Liver (tissue), 8 donors: ENCODE measurements at regions not wholly inside any gene's neighbourhood (a gene's known extent, or its start where the extent isn't known, plus 50 kb on each side); places are given as distances from the start of the nearest gene placed in this dataset.

Experiments
- DNase-seq: peaks from one replicate; pipeline ENCODE4 v3.0.0-alpha.2; 2017; ENCODE audit warnings: low spot score
- H3K27ac ChIP-seq, 2 donors: one replicate each; pipeline ENCODE4 v1.7.0; 2013; ENCODE audit warnings: inconsistent platforms in 2 of 2, low read length in 2 of 2, control low read depth in 1 of 2, low read depth in 1 of 2, mild to moderate bottlenecking in 1 of 2
- H3K27me3 ChIP-seq, 4 donors: one replicate each; pipeline versions ENCODE4 v1.6.1 to v1.7.0; 2013; ENCODE audit warnings: low read length in 3 of 4, inconsistent platforms in 1 of 4, mild to moderate bottlenecking in 1 of 4, moderate library complexity in 1 of 4; ENCODE audit not compliant: control insufficient read depth in 4 of 4, insufficient read depth in 4 of 4
- H3K36me3 ChIP-seq, 4 donors: one replicate each; pipeline versions ENCODE4 v1.6.1 to v1.7.0; 2013; ENCODE audit warnings: low read length in 3 of 4, mild to moderate bottlenecking in 3 of 4, low read depth in 1 of 4, moderate library complexity in 1 of 4; ENCODE audit not compliant: control insufficient read depth in 4 of 4, insufficient read depth in 3 of 4
- H3K4me1 ChIP-seq, 4 donors: one replicate each; pipeline versions ENCODE4 v1.6.1 to v1.7.0; 2013; ENCODE audit warnings: low read length in 3 of 4, mild to moderate bottlenecking in 3 of 4, moderate library complexity in 1 of 4; ENCODE audit not compliant: control insufficient read depth in 4 of 4, insufficient read depth in 4 of 4
- H3K4me3 ChIP-seq, 3 donors: one replicate each; pipeline versions ENCODE4 v1.6.1 to v1.7.0; 2013; ENCODE audit warnings: low read length in 3 of 3, control low read depth in 1 of 3, low read depth in 1 of 3, mild to moderate bottlenecking in 1 of 3
- H3K9ac ChIP-seq, 2 donors: one replicate each; pipeline ENCODE4 v1.7.0; 2013; ENCODE audit warnings: low read length in 2 of 2, mild to moderate bottlenecking in 2 of 2, moderate library complexity in 2 of 2, control low read depth in 1 of 2, low read depth in 1 of 2
- H3K9me3 ChIP-seq, 4 donors: one replicate each; pipeline versions ENCODE4 v1.6.1 to v1.7.0; 2013; ENCODE audit warnings: low read length in 3 of 4; ENCODE audit not compliant: control insufficient read depth in 4 of 4
- EGR1 ChIP-seq, 2 donors: IDR thresholded peaks; 2 replicates each; pipeline ENCODE4 v1.6.1; 2016 to 2018; ENCODE audit warnings: antibody characterized with exemption in 2 of 2, low read depth in 2 of 2
- FOXA1 ChIP-seq: IDR thresholded peaks from 2 replicates; pipeline ENCODE4 v1.6.1; 2016; ENCODE audit warnings: antibody characterized with exemption
- FOXA2 ChIP-seq: IDR thresholded peaks from 2 replicates; pipeline ENCODE4 v1.6.1; 2016; ENCODE audit warnings: antibody characterized with exemption
- GABPA ChIP-seq, 2 donors: IDR thresholded peaks in 1 of 2; conservative IDR thresholded peaks in 1 of 2; 2 replicates each; pipeline ENCODE4 v1.6.1; 2016; ENCODE audit warnings: antibody characterized with exemption in 2 of 2, mild to moderate bottlenecking in 1 of 2, moderate library complexity in 1 of 2
- HNF4A ChIP-seq, 2 donors: conservative IDR thresholded peaks; 2 replicates each; pipeline ENCODE4 v1.6.1; 2016; ENCODE audit warnings: antibody characterized with exemption in 2 of 2, mild to moderate bottlenecking in 2 of 2
- HNF4G ChIP-seq: IDR thresholded peaks from 2 replicates; pipeline ENCODE4 v1.6.1; 2016; ENCODE audit warnings: antibody characterized with exemption
- JUND ChIP-seq, 2 donors: IDR thresholded peaks; 2 replicates each; pipeline ENCODE4 v1.6.1; 2016; ENCODE audit warnings: antibody characterized with exemption in 2 of 2
- MAX ChIP-seq: IDR thresholded peaks from 2 replicates; pipeline ENCODE4 v1.6.1; 2016; ENCODE audit warnings: antibody characterized with exemption
- NR2F2 ChIP-seq: IDR thresholded peaks from 2 replicates; pipeline ENCODE4 v1.6.1; 2016; ENCODE audit warnings: antibody characterized with exemption
- RAD21 ChIP-seq, 2 donors: IDR thresholded peaks; 2 replicates each; pipeline ENCODE4 v1.6.1; 2016; ENCODE audit warnings: antibody characterized with exemption in 2 of 2, mild to moderate bottlenecking in 2 of 2
- RXRA ChIP-seq, 2 donors: IDR thresholded peaks; 2 replicates each; pipeline ENCODE4 v1.6.1; 2017 to 2018; ENCODE audit warnings: antibody characterized with exemption in 2 of 2, mild to moderate bottlenecking in 1 of 2
- SP1 ChIP-seq: IDR thresholded peaks from 2 replicates; pipeline ENCODE4 v1.6.1; 2018; ENCODE audit warnings: antibody characterized with exemption, mild to moderate bottlenecking
- TAF1 ChIP-seq: conservative IDR thresholded peaks from 2 replicates; pipeline ENCODE4 v1.6.1; 2016; ENCODE audit warnings: antibody characterized with exemption, mild to moderate bottlenecking
- YY1 ChIP-seq: IDR thresholded peaks from 2 replicates; pipeline ENCODE4 v1.6.1; 2016; ENCODE audit warnings: antibody characterized with exemption, mild to moderate bottlenecking
- WGBS: extraction: QIAGEN DNeasy Blood & Tissue Kit; methylation state at CpG from one replicate; pipeline ENCODE4 v1.1.7; 2013; 5-methylcytosine and 5-hydroxymethylcytosine counted together
- TF ChIP-seq, protein P1 (sequence below): IDR thresholded peaks from 2 replicates; pipeline ENCODE4 v1.6.1; 2016; ENCODE audit warnings: antibody characterized with exemption
- TF ChIP-seq, protein P2 (sequence below): IDR thresholded peaks from 2 replicates; pipeline ENCODE4 v1.6.1; 2016; ENCODE audit warnings: antibody characterized with exemption
- TF ChIP-seq, protein P3 (sequence below): IDR thresholded peaks from 2 replicates; pipeline ENCODE4 v1.6.1; 2016; ENCODE audit warnings: antibody characterized with exemption, mild to moderate bottlenecking
- TF ChIP-seq, protein P4 (sequence below): fragments of 150-350 bp; IDR thresholded peaks from 2 replicates; pipeline ENCODE4 v1.5.1; 2017; ENCODE audit warnings: improper control_type of control experiment, low read depth, low read length; ENCODE audit not compliant: missing input control
- donor health status: healthy.
- donor health status: healthy.
- donor health status: healthy.
- donor health status: healthy.
- donor health status: healthy.

- Histone ChIP-seq H3K27me3 (no peaks in the 10 kb centered on the region), H3K27ac (no peak overlapping the region), H3K9ac (no peak overlapping the region), H3K4me3 (no peak overlapping the region), H3K36me3 (no peaks in the 10 kb centered on the region), H3K4me1 (no peaks in the 10 kb centered on the region), H3K9me3 (no peaks in the 10 kb centered on the region)
- 92% methylated on average over 4 of the region's 4 CpGs for WGBS
- DNase-seq = no peak
- no peak for TF ChIP-seq GABPA (IDR thresholded peaks at IDR 0.05 in 1 of 2, conservative IDR thresholded peaks at IDR 0.05 in 1 of 2)
- TF ChIP-seq MAX = no peak
- TF ChIP-seq FOXA1 = no peak
- TF ChIP-seq, protein P1, sequence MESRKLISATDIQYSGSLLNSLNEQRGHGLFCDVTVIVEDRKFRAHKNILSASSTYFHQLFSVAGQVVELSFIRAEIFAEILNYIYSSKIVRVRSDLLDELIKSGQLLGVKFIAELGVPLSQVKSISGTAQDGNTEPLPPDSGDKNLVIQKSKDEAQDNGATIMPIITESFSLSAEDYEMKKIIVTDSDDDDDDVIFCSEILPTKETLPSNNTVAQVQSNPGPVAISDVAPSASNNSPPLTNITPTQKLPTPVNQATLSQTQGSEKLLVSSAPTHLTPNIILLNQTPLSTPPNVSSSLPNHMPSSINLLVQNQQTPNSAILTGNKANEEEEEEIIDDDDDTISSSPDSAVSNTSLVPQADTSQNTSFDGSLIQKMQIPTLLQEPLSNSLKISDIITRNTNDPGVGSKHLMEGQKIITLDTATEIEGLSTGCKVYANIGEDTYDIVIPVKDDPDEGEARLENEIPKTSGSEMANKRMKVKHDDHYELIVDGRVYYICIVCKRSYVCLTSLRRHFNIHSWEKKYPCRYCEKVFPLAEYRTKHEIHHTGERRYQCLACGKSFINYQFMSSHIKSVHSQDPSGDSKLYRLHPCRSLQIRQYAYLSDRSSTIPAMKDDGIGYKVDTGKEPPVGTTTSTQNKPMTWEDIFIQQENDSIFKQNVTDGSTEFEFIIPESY = no peak
- no peak for TF ChIP-seq JUND (IDR thresholded peaks at IDR 0.05)
- TF ChIP-seq SP1 = no peak
- TF ChIP-seq, protein P2, sequence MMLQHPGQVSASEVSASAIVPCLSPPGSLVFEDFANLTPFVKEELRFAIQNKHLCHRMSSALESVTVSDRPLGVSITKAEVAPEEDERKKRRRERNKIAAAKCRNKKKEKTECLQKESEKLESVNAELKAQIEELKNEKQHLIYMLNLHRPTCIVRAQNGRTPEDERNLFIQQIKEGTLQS = no peak
- TF ChIP-seq RXRA (IDR thresholded peaks at IDR 0.05) = no peak
- TF ChIP-seq NR2F2 = no peak
- no peak for TF ChIP-seq TAF1
- no peak for TF ChIP-seq YY1
These were observed 214.1 kb upstream of the UFM1 start for GRCh38 chr13:38135592-38135991.

DNA sequence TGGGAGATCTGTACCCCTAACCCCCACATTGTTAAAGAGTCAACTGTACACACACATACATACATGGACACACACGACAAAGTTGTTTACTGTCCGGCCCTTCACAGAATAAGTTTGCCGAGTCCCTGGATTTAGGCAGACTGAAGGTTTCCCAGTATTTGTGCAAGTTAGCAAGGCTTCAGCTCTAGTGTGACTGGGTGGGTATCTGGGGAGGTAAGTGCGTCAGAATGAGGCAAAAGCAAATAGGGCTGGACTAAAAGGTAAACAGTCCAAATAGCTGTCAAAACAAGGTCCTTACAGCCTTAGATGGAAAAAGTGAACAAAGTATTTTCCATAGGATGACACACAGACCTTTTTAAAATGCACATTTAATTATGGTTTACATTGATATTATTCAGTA is 228.4 kb upstream of the UFM1 start:
- no peak for TF ChIP-seq RAD21 (IDR thresholded peaks at IDR 0.05)
- TF ChIP-seq FOXA1 = no peak
- no peak for TF ChIP-seq TAF1
- TF ChIP-seq JUND (IDR thresholded peaks at IDR 0.05) = no peak
- TF ChIP-seq, protein P3, sequence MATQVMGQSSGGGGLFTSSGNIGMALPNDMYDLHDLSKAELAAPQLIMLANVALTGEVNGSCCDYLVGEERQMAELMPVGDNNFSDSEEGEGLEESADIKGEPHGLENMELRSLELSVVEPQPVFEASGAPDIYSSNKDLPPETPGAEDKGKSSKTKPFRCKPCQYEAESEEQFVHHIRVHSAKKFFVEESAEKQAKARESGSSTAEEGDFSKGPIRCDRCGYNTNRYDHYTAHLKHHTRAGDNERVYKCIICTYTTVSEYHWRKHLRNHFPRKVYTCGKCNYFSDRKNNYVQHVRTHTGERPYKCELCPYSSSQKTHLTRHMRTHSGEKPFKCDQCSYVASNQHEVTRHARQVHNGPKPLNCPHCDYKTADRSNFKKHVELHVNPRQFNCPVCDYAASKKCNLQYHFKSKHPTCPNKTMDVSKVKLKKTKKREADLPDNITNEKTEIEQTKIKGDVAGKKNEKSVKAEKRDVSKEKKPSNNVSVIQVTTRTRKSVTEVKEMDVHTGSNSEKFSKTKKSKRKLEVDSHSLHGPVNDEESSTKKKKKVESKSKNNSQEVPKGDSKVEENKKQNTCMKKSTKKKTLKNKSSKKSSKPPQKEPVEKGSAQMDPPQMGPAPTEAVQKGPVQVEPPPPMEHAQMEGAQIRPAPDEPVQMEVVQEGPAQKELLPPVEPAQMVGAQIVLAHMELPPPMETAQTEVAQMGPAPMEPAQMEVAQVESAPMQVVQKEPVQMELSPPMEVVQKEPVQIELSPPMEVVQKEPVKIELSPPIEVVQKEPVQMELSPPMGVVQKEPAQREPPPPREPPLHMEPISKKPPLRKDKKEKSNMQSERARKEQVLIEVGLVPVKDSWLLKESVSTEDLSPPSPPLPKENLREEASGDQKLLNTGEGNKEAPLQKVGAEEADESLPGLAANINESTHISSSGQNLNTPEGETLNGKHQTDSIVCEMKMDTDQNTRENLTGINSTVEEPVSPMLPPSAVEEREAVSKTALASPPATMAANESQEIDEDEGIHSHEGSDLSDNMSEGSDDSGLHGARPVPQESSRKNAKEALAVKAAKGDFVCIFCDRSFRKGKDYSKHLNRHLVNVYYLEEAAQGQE = no peak
- TF ChIP-seq, protein P4, sequence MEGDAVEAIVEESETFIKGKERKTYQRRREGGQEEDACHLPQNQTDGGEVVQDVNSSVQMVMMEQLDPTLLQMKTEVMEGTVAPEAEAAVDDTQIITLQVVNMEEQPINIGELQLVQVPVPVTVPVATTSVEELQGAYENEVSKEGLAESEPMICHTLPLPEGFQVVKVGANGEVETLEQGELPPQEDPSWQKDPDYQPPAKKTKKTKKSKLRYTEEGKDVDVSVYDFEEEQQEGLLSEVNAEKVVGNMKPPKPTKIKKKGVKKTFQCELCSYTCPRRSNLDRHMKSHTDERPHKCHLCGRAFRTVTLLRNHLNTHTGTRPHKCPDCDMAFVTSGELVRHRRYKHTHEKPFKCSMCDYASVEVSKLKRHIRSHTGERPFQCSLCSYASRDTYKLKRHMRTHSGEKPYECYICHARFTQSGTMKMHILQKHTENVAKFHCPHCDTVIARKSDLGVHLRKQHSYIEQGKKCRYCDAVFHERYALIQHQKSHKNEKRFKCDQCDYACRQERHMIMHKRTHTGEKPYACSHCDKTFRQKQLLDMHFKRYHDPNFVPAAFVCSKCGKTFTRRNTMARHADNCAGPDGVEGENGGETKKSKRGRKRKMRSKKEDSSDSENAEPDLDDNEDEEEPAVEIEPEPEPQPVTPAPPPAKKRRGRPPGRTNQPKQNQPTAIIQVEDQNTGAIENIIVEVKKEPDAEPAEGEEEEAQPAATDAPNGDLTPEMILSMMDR = no peak
- TF ChIP-seq FOXA2 = no peak
- TF ChIP-seq EGR1 (IDR thresholded peaks at IDR 0.05; ENCODE audit: low read depth in 2 of 2) = no peak
- TF ChIP-seq SP1 = no peak
- TF ChIP-seq, protein P1 = no peak
- no peak for TF ChIP-seq HNF4A (conservative IDR thresholded peaks at IDR 0.05)
- no peak for TF ChIP-seq HNF4G
- no peak for TF ChIP-seq MAX
- no peak for TF ChIP-seq NR2F2
- TF ChIP-seq GABPA (IDR thresholded peaks at IDR 0.05 in 1 of 2, conservative IDR thresholded peaks at IDR 0.05 in 1 of 2) = no peak
- no peak for TF ChIP-seq RXRA (IDR thresholded peaks at IDR 0.05)
- TF ChIP-seq, protein P2 = no peak
- 78% methylated on average over 4 of the region's 4 CpGs for WGBS
- no peak for DNase-seq

More for the DNA sequence above, 228.4 kb upstream of the UFM1 start:
- Histone ChIP-seq H3K27ac (no peak overlapping the region), H3K4me3 (no peak overlapping the region), H3K36me3 (no peaks in the 10 kb centered on the region), H3K27me3 (no peaks in the 10 kb centered on the region), H3K9ac (no peak overlapping the region), H3K4me1 (no peaks in the 10 kb centered on the region), H3K9me3 (no peaks in the 10 kb centered on the region)
